LNCAP (cell line): ENCODE measurements at regions not wholly inside any gene's neighbourhood (a gene's known extent, or its start where the extent isn't known, plus 50 kb on each side); places are given as distances from the start of the nearest gene placed in this dataset.

Experiments used
- TF ChIP-seq, protein P1 (sequence below): fragments of 450-650 bp; IDR thresholded peaks from 2 replicates; pipeline ENCODE4 v1.5.1; 2017; ENCODE audit warnings: mild to moderate bottlenecking

DNA sequence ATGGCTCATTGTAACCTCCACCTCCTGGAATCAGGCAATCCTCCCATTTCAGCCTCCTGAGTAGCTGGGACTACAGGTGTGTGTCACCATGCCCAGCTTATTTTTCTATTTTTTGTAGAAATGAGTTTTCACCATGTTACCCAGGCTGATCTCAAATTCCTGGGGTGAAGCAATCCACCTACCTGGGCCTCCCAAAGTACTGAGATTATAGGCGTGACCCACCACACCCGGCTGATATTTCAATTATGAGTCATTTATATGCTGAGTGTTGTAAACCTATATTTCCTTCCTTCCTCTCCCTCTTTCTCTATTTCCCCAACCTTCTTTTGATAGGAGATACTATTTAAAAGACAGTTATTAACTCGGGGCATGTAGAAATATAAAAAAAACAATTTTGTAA is 469.6 kb upstream of the ID2 start:
- TF ChIP-seq, protein P1, sequence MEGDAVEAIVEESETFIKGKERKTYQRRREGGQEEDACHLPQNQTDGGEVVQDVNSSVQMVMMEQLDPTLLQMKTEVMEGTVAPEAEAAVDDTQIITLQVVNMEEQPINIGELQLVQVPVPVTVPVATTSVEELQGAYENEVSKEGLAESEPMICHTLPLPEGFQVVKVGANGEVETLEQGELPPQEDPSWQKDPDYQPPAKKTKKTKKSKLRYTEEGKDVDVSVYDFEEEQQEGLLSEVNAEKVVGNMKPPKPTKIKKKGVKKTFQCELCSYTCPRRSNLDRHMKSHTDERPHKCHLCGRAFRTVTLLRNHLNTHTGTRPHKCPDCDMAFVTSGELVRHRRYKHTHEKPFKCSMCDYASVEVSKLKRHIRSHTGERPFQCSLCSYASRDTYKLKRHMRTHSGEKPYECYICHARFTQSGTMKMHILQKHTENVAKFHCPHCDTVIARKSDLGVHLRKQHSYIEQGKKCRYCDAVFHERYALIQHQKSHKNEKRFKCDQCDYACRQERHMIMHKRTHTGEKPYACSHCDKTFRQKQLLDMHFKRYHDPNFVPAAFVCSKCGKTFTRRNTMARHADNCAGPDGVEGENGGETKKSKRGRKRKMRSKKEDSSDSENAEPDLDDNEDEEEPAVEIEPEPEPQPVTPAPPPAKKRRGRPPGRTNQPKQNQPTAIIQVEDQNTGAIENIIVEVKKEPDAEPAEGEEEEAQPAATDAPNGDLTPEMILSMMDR = no peak

DNA sequence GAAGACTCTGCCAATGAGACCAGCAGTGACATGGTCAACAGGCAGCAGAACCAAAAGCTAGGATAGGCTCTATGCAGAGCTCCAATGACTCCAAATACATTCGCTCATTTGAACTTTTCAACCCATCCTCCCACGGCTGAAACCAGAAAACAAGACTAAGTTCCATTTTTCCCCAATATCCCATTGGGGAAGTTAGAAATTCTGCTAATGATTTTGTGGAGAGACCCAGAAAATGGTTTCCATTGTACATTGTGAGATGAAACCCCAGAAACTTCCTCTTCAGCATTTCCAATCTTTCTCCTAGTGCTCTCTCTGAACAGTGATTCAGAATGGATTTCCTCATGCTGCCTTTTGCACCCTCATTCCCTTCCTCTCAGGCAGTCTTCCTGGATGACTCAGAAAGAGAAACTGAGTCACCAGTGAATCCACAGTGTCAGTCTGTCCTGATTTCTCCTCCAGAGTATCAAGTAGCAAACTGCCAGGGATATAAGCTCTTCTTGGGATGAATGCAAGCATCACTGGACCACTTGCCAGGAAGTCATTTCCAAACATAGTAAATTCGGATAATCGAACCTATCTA is 467.7 kb upstream of the ID2 start:
- TF ChIP-seq, protein P1 = no peak

- TF ChIP-seq, protein P1 = no peak
Measured at GRCh38 chr2:8215159-8215863, 466.5 kb upstream of the ID2 start.

- TF ChIP-seq, protein P1 = no peak
Measured at GRCh38 chr2:8215982-8216381, 465.9 kb upstream of the ID2 start.

GRCh38 chr2:8216397-8216796 is 465.5 kb upstream of the ID2 start:
- TF ChIP-seq, protein P1 = no peak

- TF ChIP-seq, protein P1 = no peak
Measured at GRCh38 chr2:8217468-8218030, 464.3 kb upstream of the ID2 start.

DNA sequence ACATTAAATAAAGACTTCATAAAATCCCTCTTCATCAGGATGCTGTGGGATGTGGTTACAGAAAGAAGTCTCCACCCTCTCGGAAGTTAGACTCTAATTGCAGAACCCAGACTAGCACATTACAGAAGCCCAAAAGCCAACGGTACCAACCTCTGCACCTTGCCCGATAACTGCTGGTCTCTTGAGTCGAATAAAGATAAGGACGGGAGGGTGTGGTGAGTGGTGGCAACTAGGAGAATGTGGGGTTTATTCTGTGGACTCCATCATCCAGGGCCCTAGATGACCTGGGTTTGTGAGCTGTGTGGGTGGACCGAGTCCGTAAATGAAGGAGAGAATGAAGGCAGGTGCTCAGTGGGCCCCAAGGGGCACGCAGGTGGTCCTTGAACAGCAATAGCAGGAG is 462.8 kb upstream of the ID2 start:
- TF ChIP-seq, protein P1 = no peak
